Neural cell (in vitro differentiated cells): ENCODE measurements at regions not wholly inside any gene's neighbourhood (a gene's known extent, or its start where the extent isn't known, plus 50 kb on each side); places are given as distances from the start of the nearest gene placed in this dataset.

Source experiments
- H2AFZ ChIP-seq: fragments of 200-600, 300-800 bp; sonication (generic), shearing (Covaris generic); 2 replicates; pipeline ENCODE4 v1.6.0; 2014; ENCODE audit warnings: low read depth, mild to moderate bottlenecking, antibody characterized with exemption, low read length, moderate library complexity
- H3F3A ChIP-seq: fragments of 200-600 bp; shearing (Covaris generic); 2 replicates; pipeline ENCODE4 v1.6.1; 2016; ENCODE audit warnings: mild to moderate bottlenecking, moderate library complexity, mixed read lengths, antibody characterized with exemption, low read length; ENCODE audit not compliant: insufficient read depth, poor library complexity, severe bottlenecking
- H3K27ac ChIP-seq: fragments of 200-600, 300-800 bp; sonication (generic), shearing (Covaris generic); 2 replicates; pipeline ENCODE4 v1.5.1; 2014; ENCODE audit warnings: mild to moderate bottlenecking, low read length, moderate library complexity
- H3K27me3 ChIP-seq: fragments of 300-800, 200-600 bp; sonication (generic), shearing (Covaris generic); 2 replicates; pipeline ENCODE4 v1.6.0; 2014; ENCODE audit warnings: mild to moderate bottlenecking, low read depth, low read length, moderate library complexity; ENCODE audit not compliant: insufficient read depth
- H3K36me3 ChIP-seq: fragments of 300-800, 200-600 bp; sonication (generic), shearing (Covaris generic); 2 replicates; pipeline ENCODE4 v1.5.1; 2014; ENCODE audit warnings: mild to moderate bottlenecking, antibody characterized with exemption, low read length, moderate library complexity; ENCODE audit not compliant: insufficient read depth
- H3K4me2 ChIP-seq: fragments of 300-800, 200-600 bp; sonication (generic), shearing (Covaris generic); 2 replicates; pipeline ENCODE4 v1.6.0; 2014; ENCODE audit warnings: mild to moderate bottlenecking, low read length
- H3K4me3 ChIP-seq: fragments of 300-800, 200-600 bp; sonication (generic), shearing (Covaris generic); 2 replicates; pipeline ENCODE4 v1.5.1; 2014; ENCODE audit warnings: mild to moderate bottlenecking, low read length, moderate library complexity
- H3K79me2 ChIP-seq: fragments of 200-600 bp; shearing (Covaris generic); replicated peaks from 2 replicates; pipeline ENCODE4 v1.6.0; 2014; ENCODE audit warnings: mild to moderate bottlenecking, low read length, moderate library complexity; ENCODE audit not compliant: insufficient read depth
- H3K9ac ChIP-seq: fragments of 300-800, 200-600 bp; sonication (generic), shearing (Covaris generic); 2 replicates; pipeline ENCODE4 v1.6.1; 2016; ENCODE audit warnings: mild to moderate bottlenecking, low read length, mixed read lengths
- H3K9me2 ChIP-seq: fragments of 200-600 bp; shearing (Covaris generic); 2 replicates; pipeline ENCODE4 v1.6.1; 2016; ENCODE audit warnings: mild to moderate bottlenecking, low read length, mixed read lengths; ENCODE audit not compliant: insufficient read depth
- H3K9me3 ChIP-seq: fragments of 200-600, 300-800 bp; sonication (generic), shearing (Covaris generic); 2 replicates; pipeline ENCODE4 v1.6.1; 2016; ENCODE audit warnings: mild to moderate bottlenecking, mixed run types, low read length, moderate library complexity, mixed read lengths
- H4K20me1 ChIP-seq: fragments of 200-600 bp; shearing (Covaris generic); 2 replicates; pipeline ENCODE4 v1.6.1; 2016; ENCODE audit warnings: mild to moderate bottlenecking, mixed run types; ENCODE audit not compliant: insufficient read depth
- EP300 ChIP-seq: fragments of 450-650 bp; conservative IDR thresholded peaks from 2 replicates; pipeline ENCODE4 v1.6.1; 2014; ENCODE audit warnings: antibody characterized with exemption, mild to moderate bottlenecking, moderate library complexity; ENCODE audit not compliant: poor library complexity, severe bottlenecking
- EZH2 ChIP-seq: fragments of 200-600, 300-800 bp; shearing (Covaris generic), sonication (generic); IDR thresholded peaks from 2 replicates; pipeline ENCODE4 v1.6.1; 2014; ENCODE audit warnings: antibody characterized with exemption, low read length, borderline replicate concordance, mild to moderate bottlenecking; ENCODE audit not compliant: insufficient read depth, poor library complexity, severe bottlenecking
- MXI1 ChIP-seq: fragments of 450-650 bp; conservative IDR thresholded peaks from 2 replicates; pipeline ENCODE4 v1.6.1; 2014; ENCODE audit warnings: antibody characterized with exemption, mild to moderate bottlenecking; ENCODE audit not compliant: poor library complexity, severe bottlenecking
- POLR2AphosphoS5 ChIP-seq: IDR thresholded peaks from 2 replicates; pipeline ENCODE4 v1.6.1; 2012
- RAD21 ChIP-seq: fragments of 450-650 bp; conservative IDR thresholded peaks from 2 replicates; pipeline ENCODE4 v1.6.1; 2014; ENCODE audit warnings: antibody characterized with exemption, mild to moderate bottlenecking, moderate library complexity
- REST ChIP-seq: IDR thresholded peaks from 2 replicates; pipeline ENCODE4 v1.6.1; 2012; ENCODE audit warnings: borderline replicate concordance
- SMC3 ChIP-seq: fragments of 450-650 bp; conservative IDR thresholded peaks from 2 replicates; pipeline ENCODE4 v1.6.1; 2014; ENCODE audit warnings: antibody characterized with exemption, mild to moderate bottlenecking, moderate library complexity; ENCODE audit not compliant: poor library complexity
- TAF1 ChIP-seq: IDR thresholded peaks from 2 replicates; pipeline ENCODE4 v1.6.1; 2012; ENCODE audit warnings: low read depth
- TF ChIP-seq, protein P1 (sequence below): fragments of 450-650 bp; IDR thresholded peaks from 2 replicates; pipeline ENCODE4 v1.5.1; 2014; ENCODE audit warnings: antibody characterized with exemption, mild to moderate bottlenecking, moderate library complexity; ENCODE audit not compliant: poor library complexity, severe bottlenecking

DNA sequence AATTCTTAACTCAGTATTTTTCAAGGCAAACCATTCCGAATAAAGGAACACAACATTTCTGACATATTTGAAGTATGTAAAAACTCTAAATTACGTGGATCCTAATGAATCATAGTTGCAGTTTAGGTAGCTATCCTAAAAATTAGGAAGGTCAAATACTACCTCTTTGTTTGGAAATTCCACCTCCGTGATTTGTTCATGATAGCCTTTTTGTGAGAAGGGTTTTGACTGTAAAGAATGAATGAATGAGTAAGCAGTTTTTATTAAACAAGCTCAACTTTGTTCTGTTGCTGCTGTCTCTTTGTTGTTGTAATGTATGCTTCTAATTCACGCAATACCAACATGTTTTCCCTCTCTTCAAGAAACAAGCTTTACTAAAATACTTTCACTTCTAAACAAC is 840.4 kb downstream of the USP25 start:
- H3K4me2 ChIP-seq: no peak overlapping the region
- TF ChIP-seq SMC3 (no peak), MXI1 (no peak), EZH2 (no peak), POLR2AphosphoS5 (no peak), TAF1 (no peak), RAD21 (no peak), REST (no peak), EP300 (no peak)
- TF ChIP-seq, protein P1, sequence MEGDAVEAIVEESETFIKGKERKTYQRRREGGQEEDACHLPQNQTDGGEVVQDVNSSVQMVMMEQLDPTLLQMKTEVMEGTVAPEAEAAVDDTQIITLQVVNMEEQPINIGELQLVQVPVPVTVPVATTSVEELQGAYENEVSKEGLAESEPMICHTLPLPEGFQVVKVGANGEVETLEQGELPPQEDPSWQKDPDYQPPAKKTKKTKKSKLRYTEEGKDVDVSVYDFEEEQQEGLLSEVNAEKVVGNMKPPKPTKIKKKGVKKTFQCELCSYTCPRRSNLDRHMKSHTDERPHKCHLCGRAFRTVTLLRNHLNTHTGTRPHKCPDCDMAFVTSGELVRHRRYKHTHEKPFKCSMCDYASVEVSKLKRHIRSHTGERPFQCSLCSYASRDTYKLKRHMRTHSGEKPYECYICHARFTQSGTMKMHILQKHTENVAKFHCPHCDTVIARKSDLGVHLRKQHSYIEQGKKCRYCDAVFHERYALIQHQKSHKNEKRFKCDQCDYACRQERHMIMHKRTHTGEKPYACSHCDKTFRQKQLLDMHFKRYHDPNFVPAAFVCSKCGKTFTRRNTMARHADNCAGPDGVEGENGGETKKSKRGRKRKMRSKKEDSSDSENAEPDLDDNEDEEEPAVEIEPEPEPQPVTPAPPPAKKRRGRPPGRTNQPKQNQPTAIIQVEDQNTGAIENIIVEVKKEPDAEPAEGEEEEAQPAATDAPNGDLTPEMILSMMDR: no peak
- no peak overlapping the region for H3K9ac ChIP-seq
- no peak overlapping the region for H3K4me3 ChIP-seq
- H4K20me1 ChIP-seq: no peaks in the 10 kb centered on the region
- H3K27me3 ChIP-seq: no peaks in the 10 kb centered on the region
- no peak overlapping the region for H2AFZ ChIP-seq
- no peaks in the 10 kb centered on the region for H3K79me2 ChIP-seq
- H3K27ac ChIP-seq: no peak overlapping the region
- H3F3A ChIP-seq: no peaks in the 10 kb centered on the region
- no peaks in the 10 kb centered on the region for H3K9me3 ChIP-seq
- H3K36me3 ChIP-seq: no peaks in the 10 kb centered on the region
- H3K9me2 ChIP-seq: no peaks in the 10 kb centered on the region

DNA sequence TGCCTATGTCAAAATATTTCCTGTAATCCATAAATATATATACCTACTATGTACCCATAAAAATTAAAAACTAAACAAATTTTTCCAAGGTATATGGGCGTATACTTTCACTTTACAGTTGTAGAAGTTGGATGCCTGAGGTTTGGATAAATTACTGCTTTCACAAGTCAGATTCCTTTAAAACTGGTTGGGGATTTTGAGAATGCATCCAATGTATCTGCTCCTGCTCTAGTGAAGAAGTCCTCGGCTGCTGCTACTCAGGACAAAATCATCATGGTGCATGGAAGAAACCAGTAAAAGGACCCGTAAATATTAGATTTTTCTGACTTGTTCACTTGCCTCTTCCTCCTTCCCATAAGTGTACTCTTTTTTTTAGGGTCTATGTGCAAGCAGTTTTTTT is 841.1 kb downstream of the USP25 start:
- Histone ChIP-seq H3K27ac (no peak overlapping the region), H3K9me2 (no peaks in the 10 kb centered on the region), H3K4me3 (no peak overlapping the region)

More for the DNA sequence above, 841.1 kb downstream of the USP25 start:
- Histone ChIP-seq H3K9me3 (no peaks in the 10 kb centered on the region), H3K36me3 (no peaks in the 10 kb centered on the region), H2AFZ (no peak overlapping the region), H3F3A (no peaks in the 10 kb centered on the region), H3K9ac (no peak overlapping the region), H3K4me2 (no peak overlapping the region), H3K27me3 (no peaks in the 10 kb centered on the region), H3K79me2 (no peaks in the 10 kb centered on the region), H4K20me1 (no peaks in the 10 kb centered on the region)
- TF ChIP-seq TAF1 (no peak), EP300 (no peak), POLR2AphosphoS5 (no peak), MXI1 (no peak), RAD21 (no peak), SMC3 (no peak), EZH2 (no peak), REST (no peak)
- TF ChIP-seq, protein P1: no peak
